Panc1 (cell line): ENCODE measurements at regions not wholly inside any gene's neighbourhood (a gene's known extent, or its start where the extent isn't known, plus 50 kb on each side); places are given as distances from the start of the nearest gene placed in this dataset.

Experiments
- ATAC-seq: fragments of 200-7000 bp; cut with Tn5 transposase; 2 replicates; pipeline ENCODE4 v1.9.1; 2020; ENCODE audit warnings: mild to moderate bottlenecking, moderate library complexity
- BruUV-seq: library from RNA; stranded (reverse); fragments of 400-500 nt; replicated peaks from 2 replicates; lab custom pipeline; 2021; lab: Mats Ljungman, UMichigan
- CTCF ChIA-PET: fragments of 300-600 bp; sonication (Branson Sonifier 250); formaldehyde crosslinking; loops from one replicate; lab custom pipeline; 2022; ENCODE audit warnings: antibody characterized with exemption; lab: Charles Lee
- POLR2A ChIA-PET: fragments of 300-600 bp; sonication (Branson Sonifier 250); formaldehyde crosslinking; loops from one replicate; lab custom pipeline; 2022; ENCODE audit warnings: antibody characterized with exemption; lab: Charles Lee
- DNase-seq: peaks from one replicate; pipeline ENCODE4 v3.0.0-alpha.2; 2010; ENCODE audit warnings: low read depth, low spot score
- H3K27ac ChIP-seq: 2 replicates; pipeline ENCODE4 v1.5.1; 2011; ENCODE audit warnings: mild to moderate bottlenecking, low read length, inconsistent platforms
- H3K27me3 ChIP-seq: fragments of 200-500 bp; sonication (Bioruptor generic); 2 replicates; pipeline ENCODE4 v1.6.0; 2014; ENCODE audit warnings: low read length, inconsistent platforms; ENCODE audit not compliant: control insufficient read depth, insufficient read depth
- H3K36me3 ChIP-seq: fragments of 200-500 bp; sonication (Bioruptor generic); 2 replicates; pipeline ENCODE4 v1.5.1; 2014; ENCODE audit warnings: inconsistent platforms, mild to moderate bottlenecking, low read length, moderate library complexity; ENCODE audit not compliant: control insufficient read depth, insufficient read depth
- H3K4me1 ChIP-seq: 2 replicates; pipeline ENCODE4 v1.5.1; 2011; ENCODE audit warnings: inconsistent platforms, mild to moderate bottlenecking, low read length, moderate library complexity; ENCODE audit not compliant: control insufficient read depth, insufficient read depth
- H3K4me3 ChIP-seq, 2 experiments: 2 replicates each; pipeline ENCODE4 v1.5.1; 2011 to 2012; ENCODE audit warnings: low read depth in 2 of 2, low read length in 2 of 2, mild to moderate bottlenecking in 2 of 2, inconsistent platforms in 1 of 2, moderate library complexity in 1 of 2
- H3K9me3 ChIP-seq: fragments of 200-500 bp; sonication (Bioruptor generic); 2 replicates; pipeline ENCODE4 v1.5.1; 2014; ENCODE audit warnings: low read depth, mild to moderate bottlenecking, inconsistent platforms, low read length, moderate library complexity; ENCODE audit not compliant: control insufficient read depth, insufficient read depth
- POLR2AphosphoS5 ChIP-seq: IDR thresholded peaks from 2 replicates; pipeline ENCODE4 v1.6.1; 2012; ENCODE audit warnings: mild to moderate bottlenecking, low read depth, low read length, moderate library complexity
- SIN3A ChIP-seq: IDR thresholded peaks from 2 replicates; pipeline ENCODE4 v1.6.1; 2012; ENCODE audit warnings: low read depth, mild to moderate bottlenecking, low read length, moderate library complexity, borderline replicate concordance; ENCODE audit not compliant: insufficient read depth
- TCF7L2 ChIP-seq: IDR thresholded peaks from 2 replicates; pipeline ENCODE4 v1.6.1; 2011; ENCODE audit warnings: mild to moderate bottlenecking, low read depth, low read length, inconsistent platforms
- in situ Hi-C: cut with HindIII; loops from 2 replicates; pipeline ENCODE4 v1.10.0; 2016; ENCODE audit warnings: low sequenced_read_pairs, low pct_unique_long_range_greater_than_20kb
- intact Hi-C: fragments of 100-400 bp; cut with micrococcal nuclease; formaldehyde crosslinking; loops from one replicate; pipeline ENCODE4 v1.10.0; 2022; ENCODE audit not compliant: unreplicated experiment
- TF ChIP-seq, protein P1 (sequence below): fragments of 450-650 bp; IDR thresholded peaks from 2 replicates; pipeline ENCODE4 v1.5.1; 2017; ENCODE audit warnings: mild to moderate bottlenecking
- TF ChIP-seq, protein P2 (sequence below), 2 experiments: IDR thresholded peaks; 2 replicates each; pipeline ENCODE4 v1.6.1; 2011 to 2012; ENCODE audit warnings: low read depth in 2 of 2, control low read depth in 1 of 2, low read length in 1 of 2, mild to moderate bottlenecking in 1 of 2, moderate library complexity in 1 of 2; ENCODE audit not compliant: insufficient read depth in 1 of 2

DNA sequence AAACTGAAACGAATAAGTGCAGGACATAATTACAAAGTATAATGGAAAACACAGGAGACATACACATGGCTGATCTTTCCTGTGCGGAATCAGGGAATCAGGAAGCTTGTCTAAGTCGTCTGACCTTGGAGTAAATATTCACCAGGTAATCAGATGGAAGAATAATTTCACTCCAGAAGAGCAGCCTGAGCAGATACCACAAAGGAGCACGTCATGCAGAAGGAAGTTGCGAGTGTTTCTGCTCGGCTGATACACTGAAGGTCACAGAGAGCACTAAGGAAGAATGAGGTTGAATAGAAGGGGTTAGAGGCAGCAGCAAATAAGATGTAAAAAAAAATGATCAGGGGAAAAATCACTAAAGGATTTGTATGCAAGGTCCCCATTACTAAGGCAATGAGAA lies 122.3 kb upstream of the GPC6 start:
- Histone ChIP-seq H3K27me3 (no peaks in the 10 kb centered on the region), H3K4me3 (no peak overlapping the region), H3K27ac (no peak overlapping the region), H3K9me3 (no peaks in the 10 kb centered on the region), H3K36me3 (no peaks in the 10 kb centered on the region), H3K4me1 (no peaks in the 10 kb centered on the region)
- no TSS peak for BruUV-seq
- CTCF ChIA-PET: no interaction called here
- in situ Hi-C loops: no loop called here
- intact Hi-C loops: no loop called here
- no peak for ATAC-seq
- TF ChIP-seq SIN3A (no peak), POLR2AphosphoS5 (no peak), TCF7L2 (no peak)
- TF ChIP-seq, protein P1, sequence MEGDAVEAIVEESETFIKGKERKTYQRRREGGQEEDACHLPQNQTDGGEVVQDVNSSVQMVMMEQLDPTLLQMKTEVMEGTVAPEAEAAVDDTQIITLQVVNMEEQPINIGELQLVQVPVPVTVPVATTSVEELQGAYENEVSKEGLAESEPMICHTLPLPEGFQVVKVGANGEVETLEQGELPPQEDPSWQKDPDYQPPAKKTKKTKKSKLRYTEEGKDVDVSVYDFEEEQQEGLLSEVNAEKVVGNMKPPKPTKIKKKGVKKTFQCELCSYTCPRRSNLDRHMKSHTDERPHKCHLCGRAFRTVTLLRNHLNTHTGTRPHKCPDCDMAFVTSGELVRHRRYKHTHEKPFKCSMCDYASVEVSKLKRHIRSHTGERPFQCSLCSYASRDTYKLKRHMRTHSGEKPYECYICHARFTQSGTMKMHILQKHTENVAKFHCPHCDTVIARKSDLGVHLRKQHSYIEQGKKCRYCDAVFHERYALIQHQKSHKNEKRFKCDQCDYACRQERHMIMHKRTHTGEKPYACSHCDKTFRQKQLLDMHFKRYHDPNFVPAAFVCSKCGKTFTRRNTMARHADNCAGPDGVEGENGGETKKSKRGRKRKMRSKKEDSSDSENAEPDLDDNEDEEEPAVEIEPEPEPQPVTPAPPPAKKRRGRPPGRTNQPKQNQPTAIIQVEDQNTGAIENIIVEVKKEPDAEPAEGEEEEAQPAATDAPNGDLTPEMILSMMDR: no peak
- TF ChIP-seq, protein P2, sequence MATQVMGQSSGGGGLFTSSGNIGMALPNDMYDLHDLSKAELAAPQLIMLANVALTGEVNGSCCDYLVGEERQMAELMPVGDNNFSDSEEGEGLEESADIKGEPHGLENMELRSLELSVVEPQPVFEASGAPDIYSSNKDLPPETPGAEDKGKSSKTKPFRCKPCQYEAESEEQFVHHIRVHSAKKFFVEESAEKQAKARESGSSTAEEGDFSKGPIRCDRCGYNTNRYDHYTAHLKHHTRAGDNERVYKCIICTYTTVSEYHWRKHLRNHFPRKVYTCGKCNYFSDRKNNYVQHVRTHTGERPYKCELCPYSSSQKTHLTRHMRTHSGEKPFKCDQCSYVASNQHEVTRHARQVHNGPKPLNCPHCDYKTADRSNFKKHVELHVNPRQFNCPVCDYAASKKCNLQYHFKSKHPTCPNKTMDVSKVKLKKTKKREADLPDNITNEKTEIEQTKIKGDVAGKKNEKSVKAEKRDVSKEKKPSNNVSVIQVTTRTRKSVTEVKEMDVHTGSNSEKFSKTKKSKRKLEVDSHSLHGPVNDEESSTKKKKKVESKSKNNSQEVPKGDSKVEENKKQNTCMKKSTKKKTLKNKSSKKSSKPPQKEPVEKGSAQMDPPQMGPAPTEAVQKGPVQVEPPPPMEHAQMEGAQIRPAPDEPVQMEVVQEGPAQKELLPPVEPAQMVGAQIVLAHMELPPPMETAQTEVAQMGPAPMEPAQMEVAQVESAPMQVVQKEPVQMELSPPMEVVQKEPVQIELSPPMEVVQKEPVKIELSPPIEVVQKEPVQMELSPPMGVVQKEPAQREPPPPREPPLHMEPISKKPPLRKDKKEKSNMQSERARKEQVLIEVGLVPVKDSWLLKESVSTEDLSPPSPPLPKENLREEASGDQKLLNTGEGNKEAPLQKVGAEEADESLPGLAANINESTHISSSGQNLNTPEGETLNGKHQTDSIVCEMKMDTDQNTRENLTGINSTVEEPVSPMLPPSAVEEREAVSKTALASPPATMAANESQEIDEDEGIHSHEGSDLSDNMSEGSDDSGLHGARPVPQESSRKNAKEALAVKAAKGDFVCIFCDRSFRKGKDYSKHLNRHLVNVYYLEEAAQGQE (IDR thresholded peaks at IDR 0.05; ENCODE audit: insufficient read depth in 1 of 2, low read depth in 2 of 2, low read length in 1 of 2): no peak
- DNase-seq: no peak
- POLR2A ChIA-PET: no interaction called here

DNA sequence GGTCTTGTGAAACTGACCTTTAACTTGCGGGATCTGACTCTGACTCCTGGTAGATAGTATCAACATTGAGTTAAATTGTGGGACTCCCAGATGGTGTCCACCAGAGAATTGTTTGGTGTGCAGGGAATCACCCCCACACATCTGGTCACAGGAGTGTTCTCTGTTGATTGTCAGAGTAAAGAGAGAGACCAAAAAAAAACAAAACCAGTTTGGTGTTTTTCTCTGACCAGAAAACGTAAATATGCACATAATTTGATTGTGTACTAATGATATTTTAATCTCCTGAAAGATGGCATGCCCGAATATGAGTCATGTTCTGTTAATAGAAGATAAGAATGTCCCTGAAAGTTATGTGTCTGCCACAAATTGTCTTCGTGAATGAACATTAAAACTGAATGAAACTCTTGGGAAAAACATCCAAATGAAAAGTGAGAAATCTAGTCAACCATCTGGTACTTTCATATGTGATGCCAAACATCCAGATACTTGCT lies 118.5 kb upstream of the GPC6 start:
- ChIA-PET POLR2A (no interaction called here), CTCF (no interaction called here)
- intact Hi-C loops (no loop called here), in situ Hi-C loops (no loop called here)
- BruUV-seq: no TSS peak
- Histone ChIP-seq H3K4me1 (no peaks in the 10 kb centered on the region), H3K9me3 (no peaks in the 10 kb centered on the region), H3K27me3 (no peaks in the 10 kb centered on the region), H3K27ac (no peak overlapping the region), H3K4me3 (no peak overlapping the region), H3K36me3 (no peaks in the 10 kb centered on the region)
- ATAC-seq (no peak), DNase-seq (no peak)
- TF ChIP-seq, protein P2 (IDR thresholded peaks at IDR 0.05; ENCODE audit: insufficient read depth in 1 of 2, low read depth in 2 of 2, low read length in 1 of 2): no peak
- TF ChIP-seq SIN3A (no peak), TCF7L2 (no peak), POLR2AphosphoS5 (no peak)
- TF ChIP-seq, protein P1: no peak
